ENCODE measurements at regions not wholly inside any gene's neighbourhood (a gene's known extent, or its start where the extent isn't known, plus 50 kb on each side); places are given as distances from the start of the nearest gene placed in this dataset.

GRCh38 chr2:5851410-5851809 lies 159.2 kb downstream of the SOX11 start:
- Histone ChIP-seq H2AFZ (ENCODE audit: insufficient read depth, low read depth, low read length, poor library complexity, severe bottlenecking) (no peak overlapping the region), H3K4me1 (ENCODE audit: control insufficient read depth in 2 of 2, insufficient read depth in 2 of 2, low read length in 2 of 2) (no peaks in the 10 kb centered on the region), H3K79me2 (ENCODE audit: control insufficient read depth, insufficient read depth, low read length) (no peaks in the 10 kb centered on the region), H3K27me3 (replicated peaks in 1 of 4; ENCODE audit: control extremely low read depth in 1 of 4, control insufficient read depth in 3 of 4, insufficient read depth in 4 of 4, low read length in 3 of 4) (no peaks in the 10 kb centered on the region), H3K27ac (ENCODE audit: low read length in 2 of 2) (no peak overlapping the region), H3K9ac (ENCODE audit: low read length) (no peak overlapping the region), H3K9me3 (ENCODE audit: control extremely low read depth in 1 of 3, control insufficient read depth in 2 of 3, insufficient read depth in 1 of 3, low read length in 2 of 3) (peaks cover 0 to 6% (median 0%) of the 10 kb centered on the region in 3 donors), H4K20me1 (ENCODE audit: control insufficient read depth, insufficient read depth, low read length, poor library complexity, severe bottlenecking) (no peaks in the 10 kb centered on the region), H3K36me3 (replicated peaks in 1 of 2; ENCODE audit: control extremely low read depth in 1 of 2, control insufficient read depth in 1 of 2, extremely low read depth in 1 of 2, insufficient read depth in 2 of 2, low read length in 1 of 2) (no peaks in the 10 kb centered on the region), H3K4me2 (replicated peaks; ENCODE audit: low read depth, low read length, poor library complexity, severe bottlenecking) (no peak overlapping the region), H3K4me3 (ENCODE audit: control extremely low read depth in 1 of 5, extremely low read depth in 1 of 5, insufficient read depth in 1 of 5, low read depth in 2 of 5, low read length in 4 of 5) (no peak overlapping the region)
- no peak for TF ChIP-seq CTCF (IDR thresholded peaks at IDR 0.05)
- no peak for TF ChIP-seq EZH2 (IDR thresholded peaks at IDR 0.05; ENCODE audit: borderline replicate concordance, insufficient read depth, low read depth, low read length, poor library complexity, severe bottlenecking)
- H3K9me3 Mint-ChIP-seq (ENCODE audit: insufficient read depth): no peaks in the 10 kb centered on the region
- ATAC-seq (ENCODE audit: low read depth) (no peak), DNase-seq (no peak)
- POLR2A ChIA-PET: no interaction called here
- H3K4me1 Mint-ChIP-seq: no peaks in the 10 kb centered on the region
- no peaks in the 10 kb centered on the region for H3K27me3 Mint-ChIP-seq
- intact Hi-C loops (cut with micrococcal nuclease): no loop called here
- no peak overlapping the region for H3K4me3 Mint-ChIP-seq
- no peak overlapping the region for H3K27ac Mint-ChIP-seq
- CTCF ChIA-PET: no interaction called here

GRCh38 chr2:5854797-5855196 lies 162.6 kb downstream of the SOX11 start:
- Histone ChIP-seq H3K4me2 (replicated peaks; ENCODE audit: low read depth, low read length, poor library complexity, severe bottlenecking) (no peak overlapping the region), H4K20me1 (ENCODE audit: control insufficient read depth, insufficient read depth, low read length, poor library complexity, severe bottlenecking) (no peaks in the 10 kb centered on the region), H3K9ac (ENCODE audit: low read length) (no peak overlapping the region), H3K36me3 (replicated peaks in 1 of 2; ENCODE audit: control extremely low read depth in 1 of 2, control insufficient read depth in 1 of 2, extremely low read depth in 1 of 2, insufficient read depth in 2 of 2, low read length in 1 of 2) (no peaks in the 10 kb centered on the region), H3K79me2 (ENCODE audit: control insufficient read depth, insufficient read depth, low read length) (no peaks in the 10 kb centered on the region), H3K27ac (ENCODE audit: low read length in 2 of 2) (no peak overlapping the region), H3K27me3 (replicated peaks in 1 of 4; ENCODE audit: control extremely low read depth in 1 of 4, control insufficient read depth in 3 of 4, insufficient read depth in 4 of 4, low read length in 3 of 4) (no peaks in the 10 kb centered on the region), H3K9me3 (ENCODE audit: control extremely low read depth in 1 of 3, control insufficient read depth in 2 of 3, insufficient read depth in 1 of 3, low read length in 2 of 3) (peaks cover 0 to 2% (median 0%) of the 10 kb centered on the region in 3 donors), H2AFZ (ENCODE audit: insufficient read depth, low read depth, low read length, poor library complexity, severe bottlenecking) (no peak overlapping the region), H3K4me3 (ENCODE audit: control extremely low read depth in 1 of 5, extremely low read depth in 1 of 5, insufficient read depth in 1 of 5, low read depth in 2 of 5, low read length in 4 of 5) (no peak overlapping the region), H3K4me1 (ENCODE audit: control insufficient read depth in 2 of 2, insufficient read depth in 2 of 2, low read length in 2 of 2) (no peaks in the 10 kb centered on the region)
- WGBS (ENCODE audit: insufficient coverage): 89% methylated on average over 2 of the region's 2 CpGs
- H3K9me3 Mint-ChIP-seq (ENCODE audit: insufficient read depth): peaks cover 3% of the 10 kb centered on the region
- intact Hi-C loops (cut with micrococcal nuclease): no loop called here
- no peaks in the 10 kb centered on the region for H3K27me3 Mint-ChIP-seq
- ChIA-PET CTCF (no interaction called here), POLR2A (no interaction called here)
- DNase-seq: no peak
- no peak for ATAC-seq (ENCODE audit: low read depth)
- TF ChIP-seq CTCF (IDR thresholded peaks at IDR 0.05) (no peak), EZH2 (IDR thresholded peaks at IDR 0.05; ENCODE audit: borderline replicate concordance, insufficient read depth, low read depth, low read length, poor library complexity, severe bottlenecking) (no peak)
- no peaks in the 10 kb centered on the region for H3K4me1 Mint-ChIP-seq
- no peak overlapping the region for H3K27ac Mint-ChIP-seq
- no peak overlapping the region for H3K4me3 Mint-ChIP-seq

Measured in B cell (primary cell).